Body of pancreas (tissue), 4 donors: ENCODE measurements at regions not wholly inside any gene's neighbourhood (a gene's known extent, or its start where the extent isn't known, plus 50 kb on each side); places are given as distances from the start of the nearest gene placed in this dataset.

ENCODE experiments used
- ATAC-seq: fragments of 150-250 bp; one replicate; pipeline ENCODE4 v1.9.1; 2016
- DNase-seq, 4 donors: peaks; one replicate each; pipeline ENCODE4 v3.0.0-alpha.2; 2019
- H3K27ac ChIP-seq, 4 donors: fragments of 200-600 bp; sonication (generic); 1 replicate in 3 of 4; 2 replicates in 1 of 4; pipeline versions ENCODE4 v1.5.1 to v1.6.1; 2016 to 2019; ENCODE audit warnings: mild to moderate bottlenecking in 1 of 4, mixed read lengths in 1 of 4, moderate library complexity in 1 of 4
- H3K27me3 ChIP-seq, 2 donors: fragments of 200-600 bp; sonication (generic); one replicate each; pipeline ENCODE4 v1.6.0; 2016; ENCODE audit warnings: mild to moderate bottlenecking in 1 of 2
- H3K36me3 ChIP-seq, 2 donors: fragments of 200-600 bp; sonication (generic); replicated peaks in 1 of 2; 2 replicates each; pipeline ENCODE4 v1.5.1; 2016; ENCODE audit warnings: low read depth in 2 of 2; ENCODE audit not compliant: insufficient read depth in 1 of 2
- H3K4me1 ChIP-seq: fragments of 200-600 bp; sonication (generic); one replicate; pipeline ENCODE4 v1.6.0; 2016
- H3K4me3 ChIP-seq, 2 donors: fragments of 200-600 bp; sonication (generic); 1 replicate in 1 of 2; 2 replicates in 1 of 2; pipeline ENCODE4 v1.5.1; 2016 to 2019
- H3K9me3 ChIP-seq, 3 donors: fragments of 200-600 bp; sonication (generic); 1 replicate in 2 of 3; 2 replicates in 1 of 3; pipeline ENCODE4 v1.5.1; 2016
- CTCF ChIP-seq, 7 experiments: fragments of 450-650 bp in 4 of 7; fragments of 200-600 bp in 3 of 7; sonication (generic) in 3 of 7; IDR thresholded peaks; one replicate each; pipeline ENCODE4 v1.5.1; 2016 to 2019; ENCODE audit warnings: antibody characterized with exemption in 7 of 7
- POLR2A ChIP-seq, 3 donors: fragments of 450-650 bp; IDR thresholded peaks; one replicate each; pipeline ENCODE4 v1.6.1; 2016; ENCODE audit warnings: antibody characterized with exemption in 3 of 3, mild to moderate bottlenecking in 2 of 3
- WGBS, 2 donors: methylation state at CpG; one replicate each; pipeline ENCODE4 v1.1.5; 2017; 5-methylcytosine and 5-hydroxymethylcytosine counted together
- intact Hi-C: fragments of 100-400 bp; cut with DNase I; formaldehyde crosslinking; loops from one replicate; pipeline ENCODE4 v1.15.1; 2023

GRCh38 chr14:30440961-30441360, 118.0 kb upstream of the G2E3 start:
- H3K4me1 ChIP-seq: peaks cover 4% of the 10 kb centered on the region
- TF ChIP-seq CTCF (IDR thresholded peaks at IDR 0.05): no peak
- no peak for TF ChIP-seq POLR2A (IDR thresholded peaks at IDR 0.05)

GRCh38 chr14:30443368-30444007, 115.5 kb upstream of the G2E3 start:
- Histone ChIP-seq H3K36me3 (no peaks in the 10 kb centered on the region), H3K27ac (no peak overlapping the region), H3K4me3 (no peak overlapping the region), H3K4me1 (peaks cover 4% of the 10 kb centered on the region), H3K9me3 (no peaks in the 10 kb centered on the region), H3K27me3 (no peaks in the 10 kb centered on the region)
- intact Hi-C loops: loop anchor here (5.0 kb wide), 1 partner anchor 66 kb away; no protein-coding TSS in a partner anchor
- TF ChIP-seq POLR2A (IDR thresholded peaks at IDR 0.05): no peak
- peak; percentile 12 to 80 (median 68) for TF ChIP-seq CTCF (IDR thresholded peaks at IDR 0.05)
- ATAC-seq: no peak
- peak in 1 of 4 donors; percentile 30 for DNase-seq
- WGBS, 2 donors: 36 to 37% methylated on average over 7 of the region's 7 CpGs

More at GRCh38 chr14:30440961-30441360, 118.0 kb upstream of the G2E3 start:
- Histone ChIP-seq H3K36me3 (no peaks in the 10 kb centered on the region), H3K9me3 (no peaks in the 10 kb centered on the region), H3K27me3 (no peaks in the 10 kb centered on the region), H3K4me3 (no peak overlapping the region), H3K27ac (no peak overlapping the region)
- 85 to 94% methylated on average over 4 of the region's 4 CpGs for WGBS, 2 donors
- ATAC-seq: no peak
- intact Hi-C loops: loop anchor here (5.0 kb wide), 1 partner anchor 64 kb away; no protein-coding TSS in a partner anchor
- DNase-seq: no peak

- no peak for DNase-seq
- no peaks in the 10 kb centered on the region for H3K27me3 ChIP-seq
- intact Hi-C loops: loop anchor here (5.0 kb wide), 1 partner anchor 67 kb away; no protein-coding TSS in a partner anchor
- ATAC-seq: no peak
- no peaks in the 10 kb centered on the region for H3K9me3 ChIP-seq
- no peaks in the 10 kb centered on the region for H3K36me3 ChIP-seq
- WGBS, 2 donors: 67 to 71% methylated on average over 1 of the region's 1 CpG
- H3K4me3 ChIP-seq: no peak overlapping the region
- peaks cover 4% of the 10 kb centered on the region for H3K4me1 ChIP-seq
- H3K27ac ChIP-seq: no peak overlapping the region
- TF ChIP-seq POLR2A (IDR thresholded peaks at IDR 0.05) (no peak), CTCF (IDR thresholded peaks at IDR 0.05) (no peak)
Measured at GRCh38 chr14:30444451-30444850, 114.5 kb upstream of the G2E3 start.

- 60% methylated on average over 6 of the region's 6 CpGs for WGBS, 2 donors
- intact Hi-C loops: no loop called here
- ATAC-seq (peak; percentile 21), DNase-seq (peak in 3 of 4 donors; percentile 15 to 27 (median 26))
- no peaks in the 10 kb centered on the region for H3K36me3 ChIP-seq
- H3K9me3 ChIP-seq: no peaks in the 10 kb centered on the region
- H3K4me1 ChIP-seq: peaks cover 4% of the 10 kb centered on the region
- no peaks in the 10 kb centered on the region for H3K27me3 ChIP-seq
- H3K4me3 ChIP-seq: no peak overlapping the region
- H3K27ac ChIP-seq: no peak overlapping the region
- TF ChIP-seq POLR2A (IDR thresholded peaks at IDR 0.05) (no peak), CTCF (IDR thresholded peaks at IDR 0.05) (no peak)
Measured at GRCh38 chr14:30445011-30445793, 113.8 kb upstream of the G2E3 start.
